Astrocyte (in vitro differentiated cells and primary cell): ENCODE measurements at regions not wholly inside any gene's neighbourhood (a gene's known extent, or its start where the extent isn't known, plus 50 kb on each side); places are given as distances from the start of the nearest gene placed in this dataset.

ENCODE experiments used
- DNase-seq: peaks from one replicate; pipeline ENCODE4 v3.0.0-alpha.2; 2010; ENCODE audit warnings: low read depth
- FAIRE-seq: peaks from 2 replicates; lab custom pipeline; 2011; peaks lifted over from hg19 to GRCh38; lab: Jason Lieb, UNC
- H2AFZ ChIP-seq: 2 replicates; pipeline ENCODE4 v1.6.0; 2012; ENCODE audit warnings: low read depth, low read length, inconsistent platforms
- H3K27ac ChIP-seq: 2 replicates; pipeline ENCODE4 v1.5.1; 2011; ENCODE audit warnings: low read depth, low read length, inconsistent platforms
- H3K27me3 ChIP-seq: 2 replicates; pipeline ENCODE4 v1.6.0; 2011; ENCODE audit warnings: low read length, inconsistent platforms; ENCODE audit not compliant: insufficient read depth
- H3K36me3 ChIP-seq: 2 replicates; pipeline ENCODE4 v1.5.1; 2011; ENCODE audit warnings: low read length, inconsistent platforms; ENCODE audit not compliant: insufficient read depth
- H3K4me1 ChIP-seq: 2 replicates; pipeline ENCODE4 v1.5.1; 2011; ENCODE audit warnings: low read length, inconsistent platforms; ENCODE audit not compliant: insufficient read depth
- H3K4me2 ChIP-seq: 2 replicates; pipeline ENCODE4 v1.6.0; 2012; ENCODE audit warnings: low read length, inconsistent platforms
- H3K4me3 ChIP-seq: 2 replicates; pipeline ENCODE4 v1.5.1; 2011; ENCODE audit warnings: low read depth, mild to moderate bottlenecking, low read length, inconsistent platforms; ENCODE audit not compliant: insufficient read depth
- H3K79me2 ChIP-seq: 2 replicates; pipeline ENCODE4 v1.6.0; 2012; ENCODE audit warnings: mild to moderate bottlenecking, low read length, inconsistent platforms; ENCODE audit not compliant: insufficient read depth
- H3K9ac ChIP-seq: 2 replicates; pipeline ENCODE4 v1.6.0; 2012; ENCODE audit warnings: mild to moderate bottlenecking, low read length, inconsistent platforms
- H3K9me3 ChIP-seq: 2 replicates; pipeline ENCODE4 v1.5.1; 2012; ENCODE audit warnings: low read depth, mild to moderate bottlenecking, low read length, inconsistent platforms; ENCODE audit not compliant: insufficient read depth
- H4K20me1 ChIP-seq: 2 replicates; pipeline ENCODE4 v1.6.0; 2012; ENCODE audit warnings: low read length, inconsistent platforms; ENCODE audit not compliant: insufficient read depth
- H3K27ac Mint-ChIP-seq: one replicate; pipeline ENCODE4 v1.8.0; 2021; ENCODE audit warnings: mild to moderate bottlenecking, mixed read lengths; ENCODE audit not compliant: unreplicated experiment
- H3K27me3 Mint-ChIP-seq: one replicate; pipeline ENCODE4 v1.8.0; 2021; ENCODE audit warnings: low read depth, mixed read lengths; ENCODE audit not compliant: unreplicated experiment
- H3K36me3 Mint-ChIP-seq: one replicate; pipeline ENCODE4 v1.8.0; 2021; ENCODE audit warnings: low read depth, mixed read lengths; ENCODE audit not compliant: unreplicated experiment
- H3K4me1 Mint-ChIP-seq: one replicate; pipeline ENCODE4 v1.8.0; 2021; ENCODE audit warnings: low read depth, mixed read lengths; ENCODE audit not compliant: unreplicated experiment
- H3K4me3 Mint-ChIP-seq: one replicate; pipeline ENCODE4 v1.8.0; 2021; ENCODE audit warnings: mild to moderate bottlenecking, moderate library complexity, mixed read lengths; ENCODE audit not compliant: unreplicated experiment
- H3K9me3 Mint-ChIP-seq: one replicate; pipeline ENCODE4 v1.8.0; 2021; ENCODE audit warnings: mild to moderate bottlenecking, mixed read lengths; ENCODE audit not compliant: unreplicated experiment
- CTCF ChIP-seq: IDR thresholded peaks from 2 replicates; pipeline ENCODE4 v1.5.1; 2011; ENCODE audit warnings: low read depth, mild to moderate bottlenecking, inconsistent platforms, low read length, moderate library complexity; ENCODE audit not compliant: insufficient read depth
- EZH2 ChIP-seq: IDR thresholded peaks from 2 replicates; pipeline ENCODE4 v1.6.1; 2012; ENCODE audit warnings: mild to moderate bottlenecking, low read length, inconsistent platforms; ENCODE audit not compliant: insufficient read depth

- no peaks in the 10 kb centered on the region for H3K36me3 Mint-ChIP-seq
- peaks cover 2% of the 10 kb centered on the region for H3K27me3 ChIP-seq
- no peaks in the 10 kb centered on the region for H3K9me3 ChIP-seq
- no peak overlapping the region for H3K4me3 Mint-ChIP-seq
- H3K79me2 ChIP-seq: no peaks in the 10 kb centered on the region
- H3K9me3 Mint-ChIP-seq: peaks cover 2% of the 10 kb centered on the region
- peak; percentile 7 for DNase-seq
- FAIRE-seq: no peak
- no peaks in the 10 kb centered on the region for H4K20me1 ChIP-seq
- H3K4me1 Mint-ChIP-seq: peaks cover 35% of the 10 kb centered on the region
- peaks cover 3% of the 10 kb centered on the region for H3K27me3 Mint-ChIP-seq
- no peak overlapping the region for H3K27ac ChIP-seq
- H3K4me2 ChIP-seq: no peak overlapping the region
- H3K36me3 ChIP-seq: no peaks in the 10 kb centered on the region
- H3K4me3 ChIP-seq: no peak overlapping the region
- H3K4me1 ChIP-seq: peaks cover 7% of the 10 kb centered on the region
- no peak overlapping the region for H3K9ac ChIP-seq
- H3K27ac Mint-ChIP-seq: no peak overlapping the region
- H2AFZ ChIP-seq: no peak overlapping the region
- no peak for TF ChIP-seq CTCF
- TF ChIP-seq EZH2: no peak
Measured at GRCh38 chr4:41428601-41429279, 109.2 kb upstream of the LIMCH1 start.

GRCh38 chr4:41429280-41429669, 108.7 kb upstream of the LIMCH1 start:
- H3K79me2 ChIP-seq: no peaks in the 10 kb centered on the region
- no peak overlapping the region for H3K4me2 ChIP-seq
- no peaks in the 10 kb centered on the region for H4K20me1 ChIP-seq
- H3K27ac ChIP-seq: no peak overlapping the region
- H3K4me1 Mint-ChIP-seq: peaks cover 37% of the 10 kb centered on the region
- H3K27ac Mint-ChIP-seq: no peak overlapping the region
- DNase-seq (no peak), FAIRE-seq (no peak)
- peaks cover 7% of the 10 kb centered on the region for H3K4me1 ChIP-seq
- no peak overlapping the region for H3K9ac ChIP-seq
- H3K27me3 ChIP-seq: peaks cover 2% of the 10 kb centered on the region
- no peak for TF ChIP-seq CTCF
- no peak overlapping the region for H2AFZ ChIP-seq
- H3K9me3 Mint-ChIP-seq: peaks cover 2% of the 10 kb centered on the region
- H3K36me3 ChIP-seq: no peaks in the 10 kb centered on the region
- H3K27me3 Mint-ChIP-seq: peaks cover 3% of the 10 kb centered on the region
- H3K4me3 Mint-ChIP-seq: no peak overlapping the region
- H3K36me3 Mint-ChIP-seq: no peaks in the 10 kb centered on the region
- H3K9me3 ChIP-seq: no peaks in the 10 kb centered on the region
- H3K4me3 ChIP-seq: no peak overlapping the region

GRCh38 chr4:41430792-41431191, 107.2 kb upstream of the LIMCH1 start:
- H3K27ac Mint-ChIP-seq: peak overlapping the region; percentile 38
- FAIRE-seq (no peak), DNase-seq (peak; percentile 6)
- no peaks in the 10 kb centered on the region for H3K9me3 ChIP-seq
- H3K79me2 ChIP-seq: no peaks in the 10 kb centered on the region
- peaks cover 7% of the 10 kb centered on the region for H3K4me1 ChIP-seq
- peaks cover 2% of the 10 kb centered on the region for H3K9me3 Mint-ChIP-seq
- no peak overlapping the region for H2AFZ ChIP-seq
- H3K9ac ChIP-seq: no peak overlapping the region
- H3K4me1 Mint-ChIP-seq: peaks cover 37% of the 10 kb centered on the region
- no peaks in the 10 kb centered on the region for H4K20me1 ChIP-seq
- H3K4me3 ChIP-seq: no peak overlapping the region
- no peaks in the 10 kb centered on the region for H3K36me3 ChIP-seq
- no peaks in the 10 kb centered on the region for H3K36me3 Mint-ChIP-seq
- no peak overlapping the region for H3K27ac ChIP-seq
- H3K4me2 ChIP-seq: no peak overlapping the region
- H3K27me3 ChIP-seq: peaks cover 2% of the 10 kb centered on the region
- peaks cover under 1% of the 10 kb centered on the region for H3K27me3 Mint-ChIP-seq
- H3K4me3 Mint-ChIP-seq: no peak overlapping the region
- TF ChIP-seq CTCF (no peak), EZH2 (no peak)
